Astrocyte (in vitro differentiated cells and primary cell): ENCODE measurements at regions not wholly inside any gene's neighbourhood (a gene's known extent, or its start where the extent isn't known, plus 50 kb on each side); places are given as distances from the start of the nearest gene placed in this dataset.

Experiments used
- DNase-seq: peaks from one replicate; pipeline ENCODE4 v3.0.0-alpha.2; 2010; ENCODE audit warnings: low read depth
- FAIRE-seq: peaks from 2 replicates; lab custom pipeline; 2011; peaks lifted over from hg19 to GRCh38; lab: Jason Lieb, UNC
- H2AFZ ChIP-seq: 2 replicates; pipeline ENCODE4 v1.6.0; 2012; ENCODE audit warnings: low read depth, low read length, inconsistent platforms
- H3K27ac ChIP-seq: 2 replicates; pipeline ENCODE4 v1.5.1; 2011; ENCODE audit warnings: low read depth, low read length, inconsistent platforms
- H3K27me3 ChIP-seq: 2 replicates; pipeline ENCODE4 v1.6.0; 2011; ENCODE audit warnings: low read length, inconsistent platforms; ENCODE audit not compliant: insufficient read depth
- H3K36me3 ChIP-seq: 2 replicates; pipeline ENCODE4 v1.5.1; 2011; ENCODE audit warnings: low read length, inconsistent platforms; ENCODE audit not compliant: insufficient read depth
- H3K4me1 ChIP-seq: 2 replicates; pipeline ENCODE4 v1.5.1; 2011; ENCODE audit warnings: low read length, inconsistent platforms; ENCODE audit not compliant: insufficient read depth
- H3K4me2 ChIP-seq: 2 replicates; pipeline ENCODE4 v1.6.0; 2012; ENCODE audit warnings: low read length, inconsistent platforms
- H3K4me3 ChIP-seq: 2 replicates; pipeline ENCODE4 v1.5.1; 2011; ENCODE audit warnings: low read depth, mild to moderate bottlenecking, low read length, inconsistent platforms; ENCODE audit not compliant: insufficient read depth
- H3K79me2 ChIP-seq: 2 replicates; pipeline ENCODE4 v1.6.0; 2012; ENCODE audit warnings: mild to moderate bottlenecking, low read length, inconsistent platforms; ENCODE audit not compliant: insufficient read depth
- H3K9ac ChIP-seq: 2 replicates; pipeline ENCODE4 v1.6.0; 2012; ENCODE audit warnings: mild to moderate bottlenecking, low read length, inconsistent platforms
- H3K9me3 ChIP-seq: 2 replicates; pipeline ENCODE4 v1.5.1; 2012; ENCODE audit warnings: low read depth, mild to moderate bottlenecking, low read length, inconsistent platforms; ENCODE audit not compliant: insufficient read depth
- H4K20me1 ChIP-seq: 2 replicates; pipeline ENCODE4 v1.6.0; 2012; ENCODE audit warnings: low read length, inconsistent platforms; ENCODE audit not compliant: insufficient read depth
- H3K27ac Mint-ChIP-seq: one replicate; pipeline ENCODE4 v1.8.0; 2021; ENCODE audit warnings: mild to moderate bottlenecking, mixed read lengths; ENCODE audit not compliant: unreplicated experiment
- H3K27me3 Mint-ChIP-seq: one replicate; pipeline ENCODE4 v1.8.0; 2021; ENCODE audit warnings: low read depth, mixed read lengths; ENCODE audit not compliant: unreplicated experiment
- H3K36me3 Mint-ChIP-seq: one replicate; pipeline ENCODE4 v1.8.0; 2021; ENCODE audit warnings: low read depth, mixed read lengths; ENCODE audit not compliant: unreplicated experiment
- H3K4me1 Mint-ChIP-seq: one replicate; pipeline ENCODE4 v1.8.0; 2021; ENCODE audit warnings: low read depth, mixed read lengths; ENCODE audit not compliant: unreplicated experiment
- H3K4me3 Mint-ChIP-seq: one replicate; pipeline ENCODE4 v1.8.0; 2021; ENCODE audit warnings: mild to moderate bottlenecking, moderate library complexity, mixed read lengths; ENCODE audit not compliant: unreplicated experiment
- H3K9me3 Mint-ChIP-seq: one replicate; pipeline ENCODE4 v1.8.0; 2021; ENCODE audit warnings: mild to moderate bottlenecking, mixed read lengths; ENCODE audit not compliant: unreplicated experiment
- EZH2 ChIP-seq: IDR thresholded peaks from 2 replicates; pipeline ENCODE4 v1.6.1; 2012; ENCODE audit warnings: mild to moderate bottlenecking, low read length, inconsistent platforms; ENCODE audit not compliant: insufficient read depth
- TF ChIP-seq, protein P1 (sequence below): IDR thresholded peaks from 2 replicates; pipeline ENCODE4 v1.5.1; 2011; ENCODE audit warnings: low read depth, mild to moderate bottlenecking, inconsistent platforms, low read length, moderate library complexity; ENCODE audit not compliant: insufficient read depth

DNA sequence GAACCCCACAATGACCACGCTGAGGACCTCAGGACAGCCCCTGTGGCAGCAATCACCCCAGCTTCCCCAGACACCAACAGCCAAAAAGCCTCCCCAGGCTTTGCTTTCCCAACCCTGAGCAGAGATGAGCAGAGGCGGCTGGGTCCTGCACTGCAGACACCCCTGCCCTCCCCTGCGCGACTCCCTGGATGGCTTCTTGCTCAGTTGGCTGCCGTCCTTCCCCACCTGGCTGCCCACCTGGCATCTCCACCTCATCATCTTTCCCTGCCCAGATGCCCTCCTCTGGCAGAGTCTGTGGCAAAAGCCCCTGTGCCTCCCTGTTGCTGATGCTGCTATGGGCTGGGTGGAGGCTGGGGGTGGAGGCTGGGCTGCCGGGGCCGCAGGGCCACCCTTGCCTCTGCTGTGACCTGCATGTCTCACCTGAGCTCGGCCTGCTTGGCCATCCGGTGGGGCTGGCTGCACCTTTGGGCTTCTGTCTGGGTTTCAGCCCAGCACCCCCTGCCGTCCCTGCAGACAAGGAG, 567.7 kb downstream of the TCERG1L start:
- H2AFZ ChIP-seq, result no peak overlapping the region
- peaks cover 11% of the 10 kb centered on the region for H3K27me3 Mint-ChIP-seq
- no peak overlapping the region for H3K4me2 ChIP-seq
- no peaks in the 10 kb centered on the region for H3K36me3 ChIP-seq
- peaks cover 17% of the 10 kb centered on the region for H3K9me3 Mint-ChIP-seq
- H3K27ac ChIP-seq, result no peak overlapping the region
- H3K4me3 Mint-ChIP-seq, result no peak overlapping the region
- no peaks in the 10 kb centered on the region for H4K20me1 ChIP-seq
- H3K4me1 ChIP-seq, result no peaks in the 10 kb centered on the region
- peaks cover 13% of the 10 kb centered on the region for H3K9me3 ChIP-seq
- no peak for FAIRE-seq
- DNase-seq, result no peak
- no peaks in the 10 kb centered on the region for H3K27me3 ChIP-seq
- no peaks in the 10 kb centered on the region for H3K4me1 Mint-ChIP-seq
- no peak for TF ChIP-seq EZH2
- TF ChIP-seq, protein P1, sequence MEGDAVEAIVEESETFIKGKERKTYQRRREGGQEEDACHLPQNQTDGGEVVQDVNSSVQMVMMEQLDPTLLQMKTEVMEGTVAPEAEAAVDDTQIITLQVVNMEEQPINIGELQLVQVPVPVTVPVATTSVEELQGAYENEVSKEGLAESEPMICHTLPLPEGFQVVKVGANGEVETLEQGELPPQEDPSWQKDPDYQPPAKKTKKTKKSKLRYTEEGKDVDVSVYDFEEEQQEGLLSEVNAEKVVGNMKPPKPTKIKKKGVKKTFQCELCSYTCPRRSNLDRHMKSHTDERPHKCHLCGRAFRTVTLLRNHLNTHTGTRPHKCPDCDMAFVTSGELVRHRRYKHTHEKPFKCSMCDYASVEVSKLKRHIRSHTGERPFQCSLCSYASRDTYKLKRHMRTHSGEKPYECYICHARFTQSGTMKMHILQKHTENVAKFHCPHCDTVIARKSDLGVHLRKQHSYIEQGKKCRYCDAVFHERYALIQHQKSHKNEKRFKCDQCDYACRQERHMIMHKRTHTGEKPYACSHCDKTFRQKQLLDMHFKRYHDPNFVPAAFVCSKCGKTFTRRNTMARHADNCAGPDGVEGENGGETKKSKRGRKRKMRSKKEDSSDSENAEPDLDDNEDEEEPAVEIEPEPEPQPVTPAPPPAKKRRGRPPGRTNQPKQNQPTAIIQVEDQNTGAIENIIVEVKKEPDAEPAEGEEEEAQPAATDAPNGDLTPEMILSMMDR, result no peak
- H3K27ac Mint-ChIP-seq, result no peak overlapping the region
- no peaks in the 10 kb centered on the region for H3K36me3 Mint-ChIP-seq
- no peaks in the 10 kb centered on the region for H3K79me2 ChIP-seq
- H3K4me3 ChIP-seq, result no peak overlapping the region
- H3K9ac ChIP-seq, result no peak overlapping the region

DNA sequence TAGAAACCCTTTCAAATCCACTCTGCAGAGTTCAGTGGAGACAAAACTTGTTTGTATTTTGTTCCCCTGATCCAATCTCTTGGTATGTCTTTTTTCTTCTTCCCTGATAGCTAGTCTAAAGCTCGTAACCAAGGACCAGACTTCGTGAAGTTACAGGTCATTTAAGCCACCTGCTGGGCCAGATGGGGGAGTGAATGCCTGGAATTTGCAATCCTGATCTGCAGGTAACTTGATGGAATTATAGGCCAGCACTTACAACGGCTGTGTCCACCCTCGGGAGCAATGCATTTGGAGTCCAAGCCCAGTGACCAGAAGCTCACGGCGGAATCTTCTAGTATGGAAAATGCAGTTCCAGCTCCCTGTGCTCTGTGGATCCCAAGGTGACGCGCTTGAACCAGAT, 566.9 kb downstream of the TCERG1L start:
- no peaks in the 10 kb centered on the region for H3K36me3 Mint-ChIP-seq

DNA sequence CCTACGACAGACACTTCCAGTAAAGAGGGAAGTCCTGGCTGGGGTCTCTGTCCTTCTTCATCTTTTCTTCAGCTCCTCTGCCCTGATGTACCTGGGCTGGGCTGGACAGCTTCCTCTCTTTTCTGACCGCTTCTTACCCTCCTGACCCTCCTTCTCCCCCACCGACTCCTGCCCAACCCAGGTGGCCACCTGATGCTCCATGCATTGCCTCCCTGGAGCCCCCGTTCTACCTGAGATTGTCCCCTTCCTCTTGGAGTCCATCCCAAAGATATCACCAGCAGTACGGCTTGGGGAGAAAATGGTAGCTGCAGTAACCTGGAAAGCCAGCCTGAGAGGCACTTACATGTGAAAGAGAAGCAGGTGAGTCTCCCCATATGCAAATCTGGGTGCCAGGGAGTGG, 566.3 kb downstream of the TCERG1L start:
- TF ChIP-seq, protein P1, result no peak
- no peak for TF ChIP-seq EZH2
- H3K36me3 Mint-ChIP-seq, result no peaks in the 10 kb centered on the region

More for the DNA sequence above, 566.9 kb downstream of the TCERG1L start:
- H2AFZ ChIP-seq, result no peak overlapping the region
- no peak overlapping the region for H3K27ac Mint-ChIP-seq
- no peak overlapping the region for H3K27ac ChIP-seq
- H3K9me3 ChIP-seq, result peaks cover 10% of the 10 kb centered on the region
- no peak overlapping the region for H3K4me3 ChIP-seq
- H4K20me1 ChIP-seq, result no peaks in the 10 kb centered on the region
- no peak for DNase-seq
- H3K4me1 Mint-ChIP-seq, result no peaks in the 10 kb centered on the region
- H3K9me3 Mint-ChIP-seq, result peaks cover 13% of the 10 kb centered on the region
- H3K9ac ChIP-seq, result no peak overlapping the region
- H3K36me3 ChIP-seq, result no peaks in the 10 kb centered on the region
- no peak overlapping the region for H3K4me3 Mint-ChIP-seq
- H3K4me2 ChIP-seq, result no peak overlapping the region
- no peaks in the 10 kb centered on the region for H3K79me2 ChIP-seq
- H3K4me1 ChIP-seq, result no peaks in the 10 kb centered on the region
- TF ChIP-seq, protein P1, result no peak
- no peak for TF ChIP-seq EZH2
- H3K27me3 Mint-ChIP-seq, result peaks cover 8% of the 10 kb centered on the region
- FAIRE-seq, result no peak
- H3K27me3 ChIP-seq, result no peaks in the 10 kb centered on the region

More for the DNA sequence above, 566.3 kb downstream of the TCERG1L start:
- DNase-seq (no peak), FAIRE-seq (no peak)
- no peaks in the 10 kb centered on the region for H3K4me1 Mint-ChIP-seq
- H4K20me1 ChIP-seq, result no peaks in the 10 kb centered on the region
- H3K9me3 ChIP-seq, result peaks cover 6% of the 10 kb centered on the region
- H3K4me3 Mint-ChIP-seq, result no peak overlapping the region
- H3K79me2 ChIP-seq, result no peaks in the 10 kb centered on the region
- H3K9me3 Mint-ChIP-seq, result peaks cover 13% of the 10 kb centered on the region
- H3K27ac Mint-ChIP-seq, result no peak overlapping the region
- no peaks in the 10 kb centered on the region for H3K36me3 ChIP-seq
- peaks cover 8% of the 10 kb centered on the region for H3K27me3 Mint-ChIP-seq
- no peaks in the 10 kb centered on the region for H3K27me3 ChIP-seq
- no peak overlapping the region for H3K4me3 ChIP-seq
- H3K4me2 ChIP-seq, result no peak overlapping the region
- no peak overlapping the region for H3K27ac ChIP-seq
- no peak overlapping the region for H3K9ac ChIP-seq
- H2AFZ ChIP-seq, result no peak overlapping the region
- no peaks in the 10 kb centered on the region for H3K4me1 ChIP-seq
